GM19035 (cell line): ENCODE measurements at regions not wholly inside any gene's neighbourhood (a gene's known extent, or its start where the extent isn't known, plus 50 kb on each side); places are given as distances from the start of the nearest gene placed in this dataset.
"Not testable (repeated sequence)": the region's sequence is repeated elsewhere in the genome, so short reads cannot be mapped to it uniquely, and the experiment has no call there.

ENCODE experiments used
- ATAC-seq: cut with Tn5 transposase; IDR thresholded peaks from one replicate; pipeline ENCODE4 v1.9.1; 2021; ENCODE audit not compliant: unreplicated experiment

DNA sequence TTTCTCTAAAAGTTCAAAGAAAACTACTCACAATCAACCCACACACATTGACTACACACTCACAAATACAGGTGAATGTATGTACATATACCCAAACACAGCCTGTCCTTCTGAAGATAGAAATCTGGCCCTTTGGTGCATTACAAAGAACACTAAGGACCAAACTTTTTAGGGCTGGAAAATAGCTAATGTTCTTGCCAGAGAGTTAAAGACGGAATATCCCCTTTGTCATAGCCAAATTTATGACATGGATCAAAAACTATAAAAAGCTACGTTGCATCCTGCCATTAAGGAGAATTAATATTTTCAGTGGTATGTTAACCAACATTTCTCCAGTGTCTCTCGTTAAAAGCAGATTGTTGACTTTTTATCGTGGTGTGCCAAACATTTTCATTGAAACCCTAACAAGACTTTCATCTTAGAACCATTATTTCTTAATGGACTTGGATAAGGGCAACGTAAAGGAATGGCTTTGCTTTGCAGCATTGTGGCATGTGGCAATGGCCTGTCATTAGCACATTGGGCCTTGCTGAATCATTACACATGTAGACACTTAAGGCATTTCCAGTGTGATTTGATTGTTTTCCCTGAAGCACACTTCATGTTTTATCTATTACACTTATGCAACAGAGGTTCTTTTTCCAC, 150.9 kb upstream of the MEOX2 start:
- no peak for ATAC-seq

DNA sequence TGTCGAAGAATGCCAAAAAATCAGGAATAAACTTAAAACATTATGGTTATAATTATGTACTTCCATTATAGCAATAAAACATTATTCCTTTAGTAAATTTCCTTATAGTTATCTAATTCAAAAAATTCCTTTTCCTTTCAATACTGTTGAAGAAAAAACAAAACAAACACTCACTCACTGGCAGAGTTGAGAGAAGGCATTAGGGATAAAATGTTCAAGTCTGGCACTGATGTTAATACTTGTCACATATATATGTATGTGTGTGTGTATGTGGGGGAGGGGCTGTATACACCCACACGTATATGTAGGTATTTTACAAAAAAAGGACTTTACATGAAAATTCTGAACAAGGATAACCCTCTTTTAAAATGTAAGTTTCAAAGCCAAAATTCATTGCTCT, 150.2 kb upstream of the MEOX2 start:
- ATAC-seq: no peak

DNA sequence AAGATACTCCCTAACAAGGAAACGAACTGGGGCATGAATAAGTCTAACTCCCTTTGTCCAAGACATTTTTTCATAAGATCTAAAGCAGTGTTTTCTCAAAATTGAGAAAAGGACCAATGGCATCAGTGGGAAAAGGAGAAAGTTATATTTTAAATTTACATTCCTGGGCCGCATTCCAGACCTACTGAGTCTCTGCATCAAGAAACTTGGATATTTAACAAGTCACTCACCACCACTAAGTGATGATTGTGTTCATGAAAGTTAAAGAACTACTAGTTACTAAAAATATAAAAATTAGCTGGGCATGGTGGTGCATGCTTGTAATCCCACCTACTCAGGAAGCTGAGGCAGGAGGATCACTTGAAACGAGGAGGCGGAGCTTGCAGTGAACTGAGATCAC, 149.6 kb upstream of the MEOX2 start:
- no peak for ATAC-seq

DNA sequence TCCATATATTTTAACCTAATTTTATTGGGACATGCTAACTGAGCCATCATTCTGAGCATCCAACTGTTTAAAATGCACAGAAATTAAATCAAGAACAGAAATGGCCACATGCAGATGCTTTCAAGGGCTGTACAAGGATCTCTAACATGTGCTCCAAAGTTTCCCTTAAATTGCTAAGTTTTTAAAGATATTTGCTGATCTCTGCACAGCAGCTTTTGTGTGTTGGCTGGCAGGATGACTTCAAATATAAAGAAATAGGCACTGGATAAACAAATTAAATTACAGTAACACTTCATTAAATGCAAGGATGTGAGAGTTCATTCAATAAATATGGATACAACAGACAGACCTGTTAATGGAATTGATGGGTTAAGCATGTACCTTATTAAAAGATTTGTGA, 148.0 kb upstream of the MEOX2 start:
- ATAC-seq: no peak

DNA sequence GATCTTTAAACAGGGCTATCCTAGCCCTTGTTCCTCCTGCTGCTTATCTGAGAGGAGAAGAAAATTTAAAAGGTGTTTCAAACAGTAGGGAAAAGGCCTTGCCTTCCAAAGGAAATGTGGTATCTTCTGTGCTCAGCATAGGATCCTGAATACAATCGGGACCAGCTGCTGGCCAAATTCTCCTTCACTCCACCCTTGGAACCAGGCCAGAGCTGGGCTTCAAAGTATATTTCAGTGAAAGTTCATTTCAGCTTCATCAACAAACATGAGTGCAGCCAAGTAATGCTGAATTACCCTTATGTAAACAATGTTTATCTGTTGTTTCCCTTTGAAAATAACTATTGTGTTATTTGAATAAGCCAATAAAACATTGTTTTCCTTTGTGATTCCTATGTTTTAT, 146.5 kb upstream of the MEOX2 start:
- ATAC-seq: no peak

DNA sequence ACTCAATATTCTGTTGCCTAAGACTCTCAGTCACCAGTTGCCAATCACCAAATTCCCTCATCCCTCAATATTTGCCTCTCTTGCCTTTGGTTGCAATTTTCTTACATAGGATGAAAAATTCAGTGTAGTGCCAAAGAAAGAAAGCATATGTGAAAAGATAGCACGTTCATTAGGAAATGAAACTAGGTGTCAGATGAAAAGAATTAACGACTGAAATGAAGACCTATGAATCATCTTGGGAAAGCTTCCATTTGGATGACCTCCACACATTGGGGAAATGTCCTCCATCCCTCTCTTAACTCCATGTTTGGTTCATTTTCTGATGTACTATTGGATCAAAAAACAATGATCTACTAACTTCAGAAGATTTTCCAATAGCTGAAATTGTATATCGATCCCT, 145.1 kb upstream of the MEOX2 start:
- no peak for ATAC-seq

DNA sequence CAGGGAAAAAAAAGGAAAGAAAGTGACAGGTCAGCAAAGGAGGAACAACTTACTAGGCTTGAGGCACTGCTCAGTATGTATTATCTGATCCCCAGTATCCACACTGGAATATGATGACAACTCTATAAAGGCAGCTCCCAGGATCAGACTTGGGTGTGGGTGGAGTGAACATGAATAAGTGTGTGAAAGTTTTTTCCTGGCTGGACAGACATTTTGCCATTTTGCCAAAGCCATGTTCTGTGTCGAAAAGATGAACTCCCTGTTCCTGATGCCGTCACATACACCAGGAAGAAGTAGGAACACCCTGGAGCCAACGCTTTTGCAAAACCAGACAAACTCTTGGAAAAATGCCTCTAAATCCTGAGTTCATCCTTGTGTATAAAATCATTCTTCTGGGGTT, 143.2 kb upstream of the MEOX2 start:
- no peak for ATAC-seq

DNA sequence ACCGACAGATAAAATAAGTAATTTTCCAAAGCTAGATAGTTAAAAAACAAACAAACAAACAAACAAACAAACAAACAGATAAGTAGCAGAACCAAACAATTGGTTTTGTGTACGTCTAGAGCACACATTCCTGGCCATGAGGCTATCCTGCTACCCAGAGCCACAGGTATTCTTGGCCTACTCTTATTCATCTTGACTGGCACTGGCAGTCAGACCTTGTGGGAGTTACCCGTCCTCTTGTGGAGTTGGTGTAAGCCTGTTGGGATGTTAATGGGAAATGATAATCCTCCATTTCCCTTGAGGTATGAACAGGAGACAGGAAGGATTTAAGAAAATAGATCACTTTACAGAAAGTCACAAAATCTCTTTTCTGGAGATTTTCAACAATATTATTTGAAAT, 142.4 kb upstream of the MEOX2 start:
- ATAC-seq: no peak

DNA sequence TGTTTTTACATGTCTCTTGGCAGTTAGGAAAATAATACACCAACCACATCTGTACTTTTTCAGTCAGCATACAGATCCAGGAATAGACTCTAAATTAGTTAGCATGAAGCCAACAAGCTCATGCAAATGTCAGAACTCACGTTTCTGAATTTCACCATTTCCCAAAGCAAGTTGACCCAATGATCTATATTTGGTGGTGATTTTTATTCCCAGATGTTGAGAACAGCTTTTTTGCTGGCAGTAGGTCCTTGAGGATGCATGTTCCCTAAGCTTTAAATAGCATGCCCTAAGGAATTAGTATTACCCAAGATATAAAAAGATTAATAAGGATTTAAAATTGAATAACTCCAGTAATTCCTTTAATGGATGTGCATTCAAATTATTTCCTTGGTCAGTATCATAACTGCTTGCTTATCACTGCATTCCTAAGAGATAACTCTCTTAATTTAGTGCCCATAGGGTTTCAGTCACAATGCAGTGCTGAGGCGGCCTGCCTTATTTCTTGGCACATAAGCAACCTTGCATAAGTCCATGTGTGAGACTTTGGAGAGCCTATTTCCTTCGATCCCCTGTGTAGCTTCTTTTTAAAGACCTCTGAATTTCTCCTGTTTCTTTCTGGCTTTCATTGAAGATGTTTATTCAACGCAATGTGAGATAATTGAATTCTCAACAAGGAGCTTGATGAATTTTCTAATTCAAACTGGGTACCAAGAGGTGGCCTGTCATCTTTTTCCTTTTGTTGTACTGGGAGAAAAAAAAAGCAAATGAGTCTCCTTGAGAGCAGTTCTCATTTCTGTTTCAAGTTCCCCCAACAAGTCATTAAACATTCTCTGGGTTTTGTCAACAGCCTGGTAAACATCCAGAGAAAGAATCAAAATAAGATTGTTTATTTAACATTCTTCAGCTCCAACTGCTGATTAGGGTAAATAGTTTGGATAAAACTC, 135.3 kb upstream of the MEOX2 start:
- ATAC-seq: no peak

DNA sequence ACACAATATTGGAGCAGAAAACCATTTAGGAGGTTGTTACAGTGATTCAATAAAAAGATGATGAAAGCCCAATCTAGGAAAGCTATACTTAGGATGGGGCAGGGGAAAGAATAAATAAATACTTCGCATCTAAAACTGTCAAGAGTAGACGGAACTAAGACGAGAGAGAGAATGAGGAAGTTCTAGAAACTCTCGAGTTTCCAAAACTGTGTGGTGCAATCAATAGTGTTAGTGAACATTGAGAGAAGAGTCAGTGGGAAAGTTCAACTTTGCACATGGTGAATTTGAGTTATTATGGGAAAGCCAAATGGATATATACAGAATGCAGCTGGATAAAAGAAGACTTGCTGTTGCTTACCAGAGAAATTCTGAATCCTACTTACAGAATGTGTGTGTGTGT, 133.8 kb upstream of the MEOX2 start:
- no peak for ATAC-seq

DNA sequence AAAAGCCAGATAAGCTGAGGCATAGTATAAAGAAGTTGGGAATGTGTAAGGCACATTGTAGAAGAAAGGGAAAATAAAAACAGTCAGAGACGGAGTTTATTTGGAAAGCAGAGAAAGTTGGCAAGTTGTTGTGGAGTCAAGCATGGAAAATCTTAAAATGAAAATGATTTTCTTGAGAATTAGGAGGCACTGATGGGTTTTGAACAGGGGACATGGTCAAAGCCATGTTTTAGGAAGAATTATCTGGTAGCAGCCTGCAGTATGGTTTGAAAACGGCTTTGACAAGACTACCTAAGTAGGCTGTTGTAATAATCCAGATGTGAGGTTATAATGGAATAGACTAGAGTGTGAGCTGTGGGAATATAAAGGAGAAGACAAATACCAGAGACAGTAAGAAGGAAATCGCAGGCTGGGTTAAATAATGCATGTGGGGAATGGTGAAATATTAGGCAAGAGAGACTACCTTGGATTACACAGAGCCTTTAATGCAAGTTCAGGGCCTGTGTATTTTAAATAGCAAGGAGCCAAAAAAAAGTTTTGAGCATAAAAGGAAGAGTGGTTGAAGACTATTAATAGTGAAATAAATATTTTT, 130.4 kb upstream of the MEOX2 start:
- ATAC-seq: no peak

DNA sequence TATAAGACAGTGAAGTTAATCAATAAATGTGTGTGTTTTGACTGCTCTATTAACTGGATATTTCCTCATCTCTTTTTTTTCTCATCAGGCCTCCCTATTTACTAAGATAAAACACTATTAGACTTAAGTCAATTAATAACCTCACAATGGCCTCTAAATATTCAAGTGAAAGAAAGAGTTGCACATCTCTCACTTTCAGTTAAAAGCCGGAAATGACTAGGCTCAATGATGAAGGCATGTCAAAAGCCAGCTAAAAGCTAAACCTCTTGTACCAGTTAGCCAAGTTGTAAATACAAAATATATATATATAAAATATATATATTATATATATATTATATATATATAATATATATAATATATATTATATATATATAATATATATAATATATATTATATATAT, 127.0 kb upstream of the MEOX2 start:
- no peak for ATAC-seq

DNA sequence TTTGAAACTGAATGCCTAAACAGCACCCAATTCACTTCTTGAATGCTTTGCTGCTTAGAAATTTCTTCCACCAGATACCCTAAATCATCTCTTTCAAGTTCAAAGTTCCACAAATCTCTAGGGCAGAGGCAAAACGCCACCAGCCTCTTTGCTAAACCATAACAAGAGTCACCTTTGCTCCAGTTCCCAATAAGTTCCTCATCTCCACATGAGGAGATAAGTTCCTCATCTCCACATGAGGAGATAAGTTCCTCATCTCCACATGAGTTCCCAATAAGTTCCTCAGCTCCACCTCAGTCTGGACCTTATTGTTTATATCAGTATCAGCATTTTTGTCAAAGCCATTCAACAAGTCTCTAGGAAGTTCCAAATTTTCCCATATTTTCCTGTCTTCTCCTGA, 123.9 kb upstream of the MEOX2 start:
- not testable (repeated sequence) for ATAC-seq

DNA sequence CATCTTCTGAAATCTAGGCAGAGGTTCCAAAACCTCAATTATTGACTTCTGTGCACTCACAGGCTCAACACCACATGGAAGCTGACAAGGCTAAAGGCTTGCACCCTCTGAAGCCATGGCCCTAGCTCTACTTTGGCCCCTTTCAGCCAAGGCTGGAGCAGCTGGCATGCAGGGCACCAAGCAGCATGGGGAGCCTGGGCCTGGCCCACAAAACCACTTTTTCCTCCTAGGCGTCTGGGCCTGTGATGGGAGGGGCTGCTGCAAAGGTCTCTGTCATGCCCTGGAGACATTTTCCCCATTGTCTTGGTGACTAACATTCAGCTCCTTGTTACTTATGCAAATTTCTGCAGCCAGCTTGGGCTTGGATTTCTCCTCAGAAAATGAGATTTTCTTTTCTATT, 123.5 kb upstream of the MEOX2 start:
- not testable (repeated sequence) for ATAC-seq

DNA sequence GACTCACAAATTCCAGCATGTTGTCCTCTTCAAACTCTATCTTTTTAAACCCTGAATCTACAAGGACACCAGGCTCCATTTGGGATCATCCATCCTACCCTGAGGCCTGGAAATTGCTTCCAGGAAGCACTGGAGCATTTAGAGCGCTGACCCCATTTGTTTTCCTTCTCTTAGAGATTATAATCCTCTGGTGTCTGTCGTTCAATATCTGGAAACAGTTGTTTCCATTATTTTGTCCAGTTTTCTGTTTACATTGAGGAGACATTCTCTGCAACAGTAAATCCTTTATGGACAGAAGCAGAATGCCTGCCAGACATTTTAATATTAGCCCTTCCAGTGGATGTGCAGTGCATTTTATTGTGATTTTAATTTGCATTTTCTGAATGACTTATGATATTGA, 119.4 kb upstream of the MEOX2 start:
- ATAC-seq: no peak

DNA sequence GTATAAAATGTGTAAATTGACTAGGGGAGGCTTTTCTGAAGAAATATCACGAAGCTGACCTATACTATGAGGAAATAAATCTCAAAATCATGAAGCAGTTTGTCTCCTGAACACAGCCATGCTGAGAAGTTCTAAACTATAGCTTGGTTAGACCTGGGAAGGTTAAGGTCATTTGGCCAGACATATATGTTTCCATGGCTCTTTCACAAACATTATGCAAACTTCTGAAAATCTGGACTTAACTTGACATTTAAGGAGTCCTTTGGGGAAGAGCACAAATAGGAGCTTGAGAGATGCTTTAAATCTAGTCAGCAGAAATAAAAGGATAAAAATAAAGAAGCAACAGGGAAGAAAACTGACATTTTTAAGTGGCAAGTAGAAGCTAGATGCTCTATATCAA, 115.9 kb upstream of the MEOX2 start:
- ATAC-seq: no peak

DNA sequence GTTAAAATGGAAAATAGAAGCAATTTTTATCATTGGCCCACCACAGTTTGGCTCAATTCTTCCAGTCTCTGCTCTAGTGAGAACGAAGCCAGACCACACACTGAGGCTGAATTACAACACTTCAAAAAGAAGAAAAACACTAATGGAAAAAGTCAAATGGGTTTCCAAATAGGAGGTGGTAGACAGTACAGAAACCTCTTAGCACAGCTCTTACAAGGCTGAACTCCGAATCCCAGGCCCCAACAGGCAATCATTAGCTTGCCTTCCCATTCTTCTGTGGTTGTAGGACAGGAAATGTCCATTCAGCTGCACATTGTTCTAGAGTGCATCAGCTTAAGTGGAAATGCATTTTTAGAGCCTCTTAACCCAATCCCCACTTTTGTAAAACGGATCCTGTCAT, 115.1 kb upstream of the MEOX2 start:
- ATAC-seq: no peak

DNA sequence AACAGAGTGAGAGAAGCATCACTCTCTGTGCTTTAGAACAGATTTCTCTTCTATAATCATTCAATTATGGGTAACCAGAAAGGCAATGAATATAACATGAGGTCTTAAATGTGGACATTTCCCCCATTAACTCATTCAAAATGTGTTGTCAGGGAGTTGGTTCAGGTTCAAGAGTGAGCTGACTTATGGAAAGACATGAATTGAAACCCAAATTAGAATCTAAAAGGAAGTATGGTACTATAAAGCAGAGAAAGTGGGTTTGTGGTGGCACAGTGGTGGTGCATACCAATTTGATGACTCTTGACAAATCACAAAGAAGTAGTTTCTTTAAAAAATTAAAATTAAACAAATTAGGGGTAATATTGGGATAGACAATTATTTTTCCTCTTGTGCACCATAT, 114.6 kb upstream of the MEOX2 start:
- no peak for ATAC-seq

DNA sequence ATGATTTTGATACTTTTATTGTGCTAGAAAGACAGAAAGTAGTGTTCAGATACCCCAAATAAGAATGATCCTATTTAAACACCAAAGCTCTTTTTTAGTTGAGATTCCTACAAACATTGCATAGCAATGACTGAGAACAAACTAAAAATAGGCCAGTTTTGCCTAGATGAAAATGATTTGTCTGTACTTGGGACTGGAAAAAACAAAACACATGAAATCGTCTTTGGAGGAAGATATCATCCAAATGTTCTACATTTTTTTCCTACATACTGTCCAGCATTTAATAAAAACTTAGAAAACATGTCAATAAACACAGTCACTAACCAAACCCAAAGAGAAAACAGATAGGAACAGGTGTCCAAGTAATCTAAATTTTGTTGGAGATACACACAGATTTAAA, 111.6 kb upstream of the MEOX2 start:
- no peak for ATAC-seq

DNA sequence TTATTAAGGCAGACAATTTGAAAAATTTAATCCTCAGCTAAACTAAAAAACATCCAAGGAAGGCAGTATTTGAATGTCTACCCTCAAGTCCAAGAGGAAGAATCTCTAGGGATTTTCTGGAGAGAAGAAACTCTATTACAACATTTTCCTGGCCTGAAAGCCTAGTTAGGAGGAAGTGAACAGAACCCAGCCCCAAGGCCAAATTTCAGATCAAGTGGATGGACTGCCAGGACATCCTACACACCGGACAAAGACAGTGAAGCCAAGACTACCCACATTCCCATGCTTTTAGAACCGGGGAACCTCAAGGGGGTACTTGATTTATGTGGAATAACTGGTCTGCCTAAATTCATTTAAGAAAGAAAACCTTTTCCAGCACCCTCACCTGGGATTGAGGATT, 108.9 kb upstream of the MEOX2 start:
- no peak for ATAC-seq

DNA sequence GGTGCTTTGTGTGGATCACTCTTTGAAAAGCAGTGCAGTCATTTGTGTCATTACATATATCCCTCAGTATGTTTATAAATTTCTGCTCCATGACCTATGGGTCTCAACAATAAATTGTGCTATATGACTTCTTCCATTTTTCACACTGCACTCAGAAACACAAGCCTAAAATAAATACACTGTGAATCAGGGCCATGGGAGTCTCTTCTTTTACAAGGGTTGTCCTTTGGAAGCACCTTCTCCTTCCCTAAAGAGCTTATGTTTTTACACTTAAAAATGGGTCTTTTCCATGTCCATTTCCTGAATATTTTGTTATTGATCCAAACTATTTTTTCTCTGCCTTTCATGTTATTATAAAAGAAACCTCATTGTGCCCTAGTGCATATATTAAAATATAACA, 108.3 kb upstream of the MEOX2 start:
- ATAC-seq: no peak

DNA sequence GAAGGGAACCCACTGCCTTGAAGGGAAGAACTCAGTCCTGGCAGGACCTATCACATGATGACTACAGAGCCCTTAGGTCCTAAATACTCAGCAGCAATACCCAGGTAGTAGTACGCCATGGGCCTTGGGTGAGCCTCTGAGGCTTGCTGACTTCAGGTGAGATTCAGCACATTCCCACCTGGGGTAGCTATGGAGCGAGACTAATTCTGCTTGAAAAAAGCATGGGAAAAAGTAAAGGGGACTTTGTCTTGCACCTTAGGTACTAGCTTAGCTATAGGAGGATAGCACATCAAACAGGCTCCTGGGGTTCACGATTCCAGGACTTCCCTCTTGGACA, 98.2 kb upstream of the MEOX2 start:
- no peak for ATAC-seq
